ENCODE measurements at regions not wholly inside any gene's neighbourhood (a gene's known extent, or its start where the extent isn't known, plus 50 kb on each side); places are given as distances from the start of the nearest gene placed in this dataset.

GRCh38 chr1:106961646-106962045 lies 94.8 kb upstream of the PRMT6 start:
- DNase-seq (ENCODE audit: low spot score) = no peak

GRCh38 chr1:106962591-106962990 lies 93.9 kb upstream of the PRMT6 start:
- DNase-seq (ENCODE audit: low spot score) = no peak

- no peak for DNase-seq (ENCODE audit: low spot score)
These were observed 92.0 kb upstream of the PRMT6 start for GRCh38 chr1:106964495-106964894.

- no peak for DNase-seq (ENCODE audit: low spot score)
These were observed 87.8 kb upstream of the PRMT6 start for GRCh38 chr1:106968644-106969043.

GRCh38 chr1:106969731-106970130 lies 86.7 kb upstream of the PRMT6 start:
- no peak for DNase-seq (ENCODE audit: low spot score)

- no peak for DNase-seq (ENCODE audit: low spot score)
These were observed 84.4 kb upstream of the PRMT6 start for GRCh38 chr1:106972074-106972473.

GRCh38 chr1:106975944-106976343 lies 80.5 kb upstream of the PRMT6 start:
- DNase-seq (ENCODE audit: low spot score) = no peak

GRCh38 chr1:106978477-106979322 lies 77.8 kb upstream of the PRMT6 start:
- DNase-seq (ENCODE audit: low spot score) = no peak

GRCh38 chr1:106979371-106979770 lies 77.1 kb upstream of the PRMT6 start:
- no peak for DNase-seq (ENCODE audit: low spot score)

- DNase-seq (ENCODE audit: low spot score) = no peak
These were observed 76.4 kb upstream of the PRMT6 start for GRCh38 chr1:106980121-106980520.

- DNase-seq (ENCODE audit: low spot score) = no peak
These were observed 71.7 kb upstream of the PRMT6 start for GRCh38 chr1:106984801-106985200.

- DNase-seq (ENCODE audit: low spot score) = no peak
These were observed 69.9 kb upstream of the PRMT6 start for GRCh38 chr1:106986603-106987002.

GRCh38 chr1:106995970-106996369 lies 60.5 kb upstream of the PRMT6 start:
- DNase-seq (ENCODE audit: low spot score) = no peak

- DNase-seq (ENCODE audit: low spot score) = no peak
These were observed 58.0 kb upstream of the PRMT6 start for GRCh38 chr1:106998431-106999002.

GRCh38 chr1:107000902-107001301 lies 55.6 kb upstream of the PRMT6 start:
- DNase-seq (ENCODE audit: low spot score) = no peak

GRCh38 chr1:107003972-107004371 lies 52.5 kb upstream of the PRMT6 start:
- DNase-seq (ENCODE audit: low spot score) = no peak

GRCh38 chr1:107004421-107004820 lies 52.1 kb upstream of the PRMT6 start:
- DNase-seq (ENCODE audit: low spot score) = no peak
